Stimulated activated CD8-positive, alpha-beta memory T cell treated with anti-CD3 and anti-CD28 coated beads, Interleukin-15, amount 100 ng/mL, for 1 hour (primary cell): ENCODE measurements at regions not wholly inside any gene's neighbourhood (a gene's known extent, or its start where the extent isn't known, plus 50 kb on each side); places are given as distances from the start of the nearest gene placed in this dataset.
"Not testable (repeated sequence)": the region's sequence is repeated elsewhere in the genome, so short reads cannot be mapped to it uniquely, and the experiment has no call there.

Experiments
- DNase-seq: peaks from one replicate; pipeline ENCODE4 v3.0.0-alpha.2; 2020; ENCODE audit warnings: low read depth

DNA sequence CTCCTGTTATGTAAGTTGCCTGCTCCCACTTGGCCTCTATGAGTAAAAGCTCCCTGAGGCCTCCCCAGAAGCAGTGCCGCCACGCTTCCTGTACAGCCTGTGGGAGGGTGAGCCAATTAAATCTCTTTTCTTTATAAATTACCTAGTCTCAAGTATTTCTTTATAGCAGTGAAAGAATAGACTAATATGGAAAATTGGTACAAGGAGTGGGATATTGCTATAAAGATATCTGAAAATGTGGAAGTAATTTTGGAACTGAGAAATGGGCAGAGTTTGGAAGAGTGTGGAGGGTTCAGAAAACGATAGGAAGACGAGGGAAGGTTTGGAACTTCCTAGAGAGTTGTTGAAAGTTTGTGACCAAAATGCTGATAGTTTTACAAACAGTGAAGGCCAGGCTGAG lies 572.3 kb downstream of the MATN1 start:
- no peak for DNase-seq

DNA sequence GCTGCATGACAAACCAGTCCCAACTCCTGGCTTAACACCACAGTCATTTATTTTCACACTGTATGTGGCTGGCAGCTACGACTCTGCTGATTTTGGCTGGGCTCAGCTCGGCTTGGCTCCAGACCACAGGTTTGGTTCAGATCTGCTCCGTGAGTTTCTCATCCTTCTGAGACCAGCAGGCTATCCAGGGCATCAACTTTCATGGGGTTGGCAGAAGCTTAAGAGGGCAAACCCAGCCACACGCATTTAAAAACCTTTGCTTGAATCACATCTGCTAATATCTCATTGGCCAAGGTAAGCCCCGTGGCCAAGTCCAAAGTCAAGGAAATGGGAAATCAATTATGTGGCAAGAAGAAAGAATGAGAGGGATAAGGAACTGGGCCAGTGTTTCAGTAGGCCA lies 574.2 kb downstream of the MATN1 start:
- DNase-seq = no peak

DNA sequence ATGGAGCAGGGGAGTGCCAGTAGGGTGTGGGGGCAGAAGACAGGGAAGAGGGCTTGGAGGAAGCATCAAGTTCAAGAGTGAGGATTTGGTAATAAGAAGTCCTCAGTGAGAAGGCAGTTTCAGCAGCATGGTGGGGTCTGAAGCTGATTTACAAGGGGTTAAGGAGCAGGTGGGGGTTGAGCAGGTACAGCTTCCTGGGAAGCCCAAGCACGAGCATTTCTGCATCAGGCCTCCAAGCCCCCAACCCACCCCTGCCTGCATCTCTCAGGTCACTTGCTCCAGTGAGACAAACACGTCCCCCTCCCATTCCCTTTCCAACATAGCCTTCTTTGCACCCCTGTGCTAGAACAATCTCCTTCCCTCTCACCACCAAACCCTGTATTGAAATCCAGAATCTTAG lies 574.7 kb downstream of the MATN1 start:
- DNase-seq = no peak

DNA sequence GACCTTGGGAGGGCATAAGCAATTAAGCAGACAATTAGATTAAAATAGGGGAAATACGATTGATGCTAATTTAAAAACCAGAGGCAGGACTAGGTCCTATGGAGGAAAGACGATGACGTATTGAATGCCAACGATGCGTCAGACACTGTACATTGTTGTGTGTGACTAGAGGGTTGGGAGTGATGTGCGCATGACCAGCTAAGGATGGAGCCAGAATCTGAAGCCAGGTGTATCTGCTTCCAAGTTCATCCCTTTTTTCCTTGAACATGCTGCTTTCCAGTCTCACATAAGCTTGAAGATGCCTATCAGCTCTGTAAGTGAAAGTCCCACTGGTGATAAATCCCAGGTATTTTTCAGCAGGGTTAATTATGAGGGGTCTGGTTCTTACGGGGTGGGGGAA lies 576.2 kb downstream of the MATN1 start:
- no peak for DNase-seq

DNA sequence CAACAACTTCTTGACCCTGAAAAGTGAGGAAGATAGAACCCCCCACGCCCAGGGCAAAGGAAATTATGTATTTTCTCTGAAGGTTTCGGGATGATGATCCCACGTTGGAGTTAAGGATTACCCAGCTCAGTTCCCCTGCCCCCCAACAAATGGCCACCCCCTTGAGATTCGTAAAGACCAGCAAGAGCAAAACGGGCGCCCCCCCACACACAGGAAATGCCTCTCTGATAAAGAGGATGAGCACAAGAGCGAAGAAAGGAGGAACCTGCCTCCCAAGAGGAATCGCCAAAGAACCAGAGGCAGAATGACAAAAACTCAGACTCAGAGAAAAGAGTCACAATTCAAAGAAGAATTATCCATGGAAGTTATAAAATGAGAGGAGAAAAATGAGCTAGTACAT lies 576.9 kb downstream of the MATN1 start:
- no peak for DNase-seq

DNA sequence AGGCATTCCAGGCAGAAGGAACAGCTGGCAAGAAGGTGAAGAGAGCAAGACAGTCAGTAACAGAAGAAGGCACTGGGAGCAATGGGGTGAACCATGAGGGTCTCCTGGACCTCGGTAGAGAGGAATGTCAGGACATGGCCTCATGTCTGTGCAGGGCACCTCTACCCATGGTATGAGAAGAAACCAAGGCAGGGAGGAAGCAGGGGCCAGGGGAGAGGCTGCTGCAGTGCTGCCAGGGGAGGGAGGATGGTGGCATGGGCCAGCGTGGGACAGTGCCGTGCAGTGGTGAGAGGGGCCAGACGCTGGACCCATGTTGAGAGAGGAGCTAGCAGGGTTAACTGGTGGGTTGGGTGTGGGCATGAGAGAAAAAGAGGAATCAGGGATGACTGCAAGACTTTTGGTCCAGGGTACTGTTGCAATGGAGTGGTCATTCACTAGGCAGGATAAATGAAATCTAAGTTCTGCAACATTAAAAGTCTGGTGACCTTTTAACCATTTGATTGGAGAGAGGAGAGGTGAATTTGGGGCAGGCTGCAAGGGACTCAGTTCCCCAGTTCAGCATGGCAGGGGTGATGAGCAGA lies 577.6 kb downstream of the MATN1 start:
- DNase-seq = no peak

DNA sequence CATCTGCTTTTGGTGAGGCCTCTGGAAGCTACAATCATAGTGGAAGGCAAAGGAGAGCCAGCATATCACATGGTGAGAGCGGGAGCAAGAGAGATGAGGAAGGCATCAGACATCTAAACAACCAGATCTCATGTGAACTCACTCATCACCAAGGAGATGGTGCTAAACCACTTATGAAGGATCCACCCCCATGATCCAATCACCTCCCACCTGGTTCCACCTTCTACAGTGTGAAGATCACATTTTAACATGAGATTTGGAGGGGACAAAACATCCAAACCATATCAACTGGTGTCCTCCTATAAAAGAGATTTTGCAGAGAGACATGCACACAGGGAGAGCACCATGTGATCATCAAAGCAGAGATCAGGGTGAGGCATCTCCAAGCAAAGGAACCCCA lies 578.6 kb downstream of the MATN1 start:
- DNase-seq = no peak

DNA sequence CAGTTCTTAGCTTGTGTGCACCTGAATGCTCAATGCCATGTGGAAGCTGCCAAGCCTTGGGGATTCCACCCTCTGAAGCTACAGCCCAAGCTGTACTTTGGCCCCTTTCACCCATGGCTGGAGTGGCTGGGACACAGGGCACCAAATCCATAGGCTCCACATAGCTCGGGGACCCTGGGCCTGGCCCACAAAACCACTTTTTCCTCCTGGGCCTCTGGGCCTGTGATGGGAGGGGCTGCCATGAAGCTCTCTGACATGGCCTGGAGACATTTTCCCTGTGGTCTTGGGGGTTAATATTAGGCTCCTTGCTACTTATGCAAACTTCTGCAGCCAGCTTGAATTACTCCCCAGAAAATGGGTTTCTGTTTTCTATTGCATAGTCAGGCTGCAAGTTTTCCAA lies 579.9 kb downstream of the MATN1 start:
- DNase-seq = no peak

DNA sequence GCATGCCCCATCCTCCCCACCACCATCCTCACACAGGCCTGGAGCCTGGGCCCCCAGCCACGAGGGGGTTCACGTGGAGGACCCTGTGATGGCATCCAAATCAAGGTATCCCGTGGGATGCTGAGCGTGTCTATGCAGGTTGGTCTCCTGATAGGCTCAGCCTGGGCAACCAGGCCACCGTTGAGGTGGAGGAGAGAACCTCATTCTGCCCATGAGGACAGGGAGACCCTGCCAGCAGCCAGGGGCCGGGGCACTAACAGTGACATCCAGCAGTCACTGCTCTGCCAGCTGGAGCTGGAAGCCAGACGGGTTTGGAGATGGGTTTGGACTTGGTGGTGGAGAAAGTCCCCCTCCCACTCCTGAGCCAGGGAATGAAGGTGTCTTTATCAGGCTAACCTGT lies 582.8 kb downstream of the MATN1 start:
- no peak for DNase-seq

DNA sequence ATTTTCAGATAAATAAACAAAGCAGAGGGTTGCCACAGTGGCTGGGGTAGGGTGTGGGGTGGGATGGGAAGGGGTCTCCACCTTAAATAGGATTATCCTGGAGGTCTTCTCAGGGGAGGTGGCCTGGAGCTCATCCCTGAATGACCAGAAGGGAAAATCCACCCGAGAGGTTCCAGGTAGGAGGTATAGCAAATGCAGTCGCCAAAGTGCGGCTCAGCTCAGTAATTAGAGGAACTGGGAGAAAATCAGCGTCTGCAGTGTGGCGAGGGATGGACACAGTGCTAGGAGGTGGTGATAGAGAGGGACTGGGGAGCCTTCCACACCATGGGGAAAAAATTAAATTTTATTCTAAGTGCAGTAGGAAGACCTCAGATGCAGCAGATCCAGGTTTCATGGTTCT lies 584.5 kb downstream of the MATN1 start:
- no peak for DNase-seq

DNA sequence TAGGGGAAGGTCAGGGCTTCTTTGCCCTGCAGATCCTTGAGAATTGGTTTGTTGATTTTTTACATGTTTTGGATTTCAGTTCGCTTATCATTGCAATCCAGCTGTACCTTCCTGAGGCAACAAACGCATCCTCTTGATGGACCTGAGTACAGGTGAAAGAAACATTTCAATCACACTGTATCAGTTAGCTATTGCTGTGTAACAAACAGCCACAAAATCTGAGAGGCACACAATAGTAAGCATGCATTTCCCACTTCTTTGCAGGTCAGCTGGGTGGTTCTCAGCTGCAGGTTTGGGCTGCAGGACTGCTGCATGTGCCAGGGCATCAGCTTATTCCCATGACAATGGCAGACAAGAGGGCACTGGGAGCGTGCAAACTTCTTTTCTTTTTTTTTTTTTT lies 586.4 kb downstream of the MATN1 start:
- DNase-seq = no peak

DNA sequence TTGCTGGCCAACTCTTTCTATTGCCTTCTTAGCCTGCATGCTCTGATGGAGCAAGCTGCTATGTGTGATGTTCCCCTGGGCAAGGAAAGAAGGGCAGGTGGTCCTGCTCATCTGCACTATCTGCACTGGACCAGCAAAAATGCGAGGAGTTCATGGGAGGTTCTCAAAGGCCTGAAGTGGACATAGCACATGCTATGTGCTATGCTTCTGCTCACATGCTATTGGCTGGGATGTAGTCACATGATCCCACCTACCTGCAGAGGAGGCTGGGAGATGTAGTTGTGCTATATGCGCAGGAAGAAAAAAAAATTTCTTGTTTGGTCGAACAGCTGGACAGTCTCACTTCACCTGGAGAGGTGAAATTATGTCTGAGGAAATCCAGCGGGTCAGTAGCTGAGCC lies 587.7 kb downstream of the MATN1 start:
- DNase-seq = no peak

DNA sequence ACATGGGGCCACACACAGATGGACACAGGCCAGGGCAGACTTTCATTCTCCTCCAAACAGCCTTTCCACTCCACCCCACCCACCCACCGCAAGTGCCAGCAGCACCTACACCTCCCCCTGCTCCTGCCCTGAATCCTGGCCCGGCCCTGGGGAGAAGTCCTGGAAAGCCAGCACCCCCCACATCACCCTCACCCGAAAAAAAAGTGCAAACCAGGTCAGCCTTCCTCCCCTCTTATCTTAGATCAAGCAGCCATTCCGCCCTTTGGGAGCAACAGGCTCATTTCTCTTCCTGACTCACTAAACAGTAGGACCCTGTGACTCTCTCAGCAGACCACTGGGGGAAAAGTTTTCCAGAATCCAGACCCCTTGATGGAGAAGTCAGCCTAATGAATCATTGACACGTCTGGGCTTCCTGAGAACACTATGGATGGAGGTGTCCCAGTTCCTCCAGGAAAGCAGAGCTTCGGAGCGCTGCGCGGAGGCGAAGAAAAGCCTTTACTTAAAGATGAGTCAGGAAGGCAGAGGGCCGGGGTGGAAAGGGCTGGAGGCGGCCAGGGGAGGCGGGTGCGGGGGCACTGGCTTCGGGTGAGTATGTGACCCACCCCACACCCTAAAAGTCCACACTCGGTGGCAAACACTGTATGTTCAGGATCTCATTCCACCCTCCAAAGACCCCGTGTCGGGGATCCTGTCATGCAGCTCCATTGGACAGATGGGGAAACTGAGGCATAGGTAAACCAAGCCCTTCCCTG lies 588.7 kb downstream of the MATN1 start:
- DNase-seq = no peak

DNA sequence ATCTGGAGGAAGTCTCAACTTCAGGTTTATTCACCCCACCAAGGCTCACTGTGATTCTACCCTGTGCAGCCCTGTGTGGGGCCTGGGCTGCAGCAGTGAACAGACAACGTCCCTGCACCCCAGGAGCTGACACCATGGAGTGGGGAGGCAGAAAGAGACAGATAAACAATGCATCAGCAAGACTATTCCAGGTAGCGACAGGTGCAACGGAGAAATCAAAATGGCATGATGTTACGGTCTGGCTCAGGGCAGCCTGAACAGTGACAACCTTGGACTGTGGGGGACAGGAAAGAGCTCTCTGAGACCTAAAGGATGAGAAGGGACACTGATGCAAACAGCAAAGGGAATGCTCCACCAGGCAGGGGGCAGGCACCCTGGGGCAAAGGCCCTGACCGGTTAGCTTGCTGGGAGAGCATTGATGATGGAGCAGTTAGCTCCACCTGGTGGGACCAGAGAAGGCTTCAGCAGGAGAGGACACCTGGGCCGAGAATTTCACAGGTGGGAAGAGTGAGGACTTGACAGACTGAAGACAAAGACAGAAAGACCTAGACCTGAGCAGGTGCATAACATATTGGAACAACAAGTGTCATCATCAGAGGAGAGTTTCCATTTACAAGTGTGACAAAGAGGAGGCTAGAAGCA lies 589.9 kb downstream of the MATN1 start:
- DNase-seq = no peak

DNA sequence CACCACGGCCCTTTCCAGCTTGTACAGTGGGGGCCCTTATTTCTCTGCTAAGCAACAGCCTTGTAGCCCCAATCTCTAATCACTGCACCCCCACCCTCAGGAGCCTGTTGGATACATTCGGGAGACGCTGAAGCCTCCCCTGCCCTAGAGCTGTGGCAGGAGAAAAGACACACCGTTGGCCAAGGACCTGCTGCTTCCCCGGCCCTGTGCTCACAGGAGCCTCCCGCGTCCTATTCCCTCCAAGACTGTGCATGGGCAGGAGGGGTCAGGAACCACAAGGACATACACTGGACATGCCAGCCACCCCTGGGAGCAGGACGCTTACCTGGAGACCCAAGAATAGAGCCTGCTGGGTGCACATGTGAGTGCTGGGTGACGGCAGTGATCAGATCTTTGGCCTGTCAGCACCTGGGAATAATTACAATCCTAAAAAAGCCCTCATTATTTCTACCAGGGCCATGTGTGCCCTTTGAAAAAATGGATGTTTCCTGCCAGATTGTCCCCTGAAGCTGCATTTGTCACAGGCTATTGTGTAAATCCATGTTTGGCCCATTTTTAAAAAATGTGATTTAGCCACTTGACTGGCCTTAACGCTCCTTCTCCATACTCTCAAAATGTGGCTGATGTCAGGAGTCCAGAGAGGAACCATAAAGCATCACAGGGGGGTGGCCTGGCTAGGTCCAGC lies 590.6 kb downstream of the MATN1 start:
- DNase-seq = no peak

DNA sequence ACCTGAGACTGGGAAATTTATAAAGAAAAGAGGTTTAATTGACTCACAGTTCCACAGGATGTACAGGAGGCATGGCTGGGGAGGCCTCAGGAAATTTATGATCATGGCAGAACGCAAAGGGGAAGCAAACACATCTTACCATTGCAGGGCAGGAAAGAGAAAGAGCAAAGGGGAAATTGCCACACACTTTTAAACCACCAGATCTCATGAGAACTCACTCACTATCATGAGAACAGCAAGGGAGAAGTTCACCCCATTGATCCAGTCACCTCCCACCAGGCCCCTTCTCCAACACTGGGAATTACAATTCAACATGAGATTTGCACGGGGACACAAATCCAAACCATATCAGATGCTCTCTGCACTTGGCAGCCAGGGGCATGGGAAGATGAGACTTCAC lies 592.8 kb downstream of the MATN1 start:
- DNase-seq = not testable (repeated sequence)

DNA sequence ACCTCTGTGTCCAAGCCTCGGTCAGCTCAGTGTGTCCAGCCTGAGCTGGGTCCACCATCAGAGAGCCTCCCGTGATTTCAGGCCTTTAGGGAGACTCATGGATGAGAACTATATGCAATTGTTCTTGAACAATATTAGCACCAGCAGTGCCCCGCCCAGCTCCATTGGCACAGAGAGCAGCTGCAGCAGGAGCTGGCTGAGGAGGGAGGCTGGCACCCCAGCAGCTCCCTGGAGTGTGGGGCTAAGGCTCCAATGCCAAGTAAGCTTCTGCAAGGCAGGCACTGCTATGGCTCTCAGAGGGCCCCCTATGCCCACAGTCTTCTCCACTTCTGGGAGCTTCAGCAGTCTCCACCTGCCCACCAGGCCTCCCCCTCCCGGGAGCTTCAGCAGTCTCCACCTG lies 593.3 kb downstream of the MATN1 start:
- no peak for DNase-seq

DNA sequence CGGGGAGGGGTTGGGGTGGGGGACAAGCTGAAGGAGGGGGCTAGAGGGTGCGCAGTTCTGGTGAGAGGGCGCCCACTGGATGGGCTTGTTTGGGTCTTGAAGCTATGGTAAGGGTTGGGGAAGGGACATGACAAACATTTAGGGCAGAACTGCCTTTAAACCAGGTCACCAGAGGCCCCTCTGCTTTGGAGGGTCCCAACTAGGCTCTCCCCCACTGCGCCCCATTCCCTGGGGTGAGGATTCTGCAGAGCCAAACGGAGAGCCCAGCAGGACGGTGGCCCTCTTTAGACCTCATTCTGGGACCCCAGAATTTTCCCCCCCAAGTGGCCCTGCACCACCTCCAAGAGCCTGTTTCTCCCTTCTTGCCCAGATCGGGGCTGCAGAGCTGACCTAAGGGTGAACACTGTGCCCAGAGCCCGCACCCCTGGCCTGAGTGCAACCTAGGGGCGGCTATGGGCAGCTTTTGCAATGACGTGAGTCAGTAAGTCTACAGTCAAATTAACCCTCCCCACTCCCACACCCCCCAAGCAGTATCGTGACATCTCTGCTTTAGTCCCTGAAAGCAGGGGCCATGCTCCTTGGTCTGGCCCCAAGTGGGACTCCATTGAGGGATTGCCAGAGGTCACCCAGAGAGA lies 593.8 kb downstream of the MATN1 start:
- no peak for DNase-seq

DNA sequence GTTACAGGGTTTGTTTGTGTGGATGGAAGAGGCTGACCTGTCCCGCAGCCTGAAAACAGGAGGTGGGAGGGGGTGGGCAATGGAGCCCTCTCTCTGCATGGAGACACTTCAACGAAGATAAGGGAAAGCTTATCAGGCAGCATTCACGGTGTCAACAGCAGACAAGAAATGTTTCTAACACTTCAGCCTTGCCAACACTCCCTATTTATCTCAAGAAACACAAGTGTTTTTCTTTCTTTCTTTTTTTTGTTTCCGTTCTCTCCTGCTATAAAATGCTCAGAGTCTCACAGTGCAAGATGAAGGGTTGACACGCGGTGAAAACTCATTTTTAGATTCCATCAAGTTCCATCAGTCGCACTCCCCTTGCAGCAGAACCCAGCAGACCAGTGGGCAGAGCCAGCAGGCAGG lies 594.4 kb downstream of the MATN1 start:
- no peak for DNase-seq

DNA sequence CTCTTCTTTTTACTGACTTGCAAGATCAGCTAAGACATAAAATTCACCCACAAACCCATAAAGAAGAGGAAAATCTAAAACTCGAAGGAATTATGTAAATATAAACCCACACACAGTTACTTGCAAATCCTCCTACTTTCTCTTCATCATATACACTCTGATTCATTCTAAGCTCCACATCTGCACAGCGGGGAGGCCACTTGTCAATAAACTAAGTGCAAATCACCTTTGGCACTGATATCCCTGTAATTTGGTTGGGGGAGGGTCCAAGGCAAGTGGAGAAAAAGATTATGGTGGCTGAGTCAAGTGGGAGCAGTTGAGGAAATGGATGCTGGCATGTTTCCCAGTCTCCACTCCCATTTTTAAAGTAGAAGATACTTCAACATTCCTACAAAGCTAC lies 596.5 kb downstream of the MATN1 start:
- no peak for DNase-seq

DNA sequence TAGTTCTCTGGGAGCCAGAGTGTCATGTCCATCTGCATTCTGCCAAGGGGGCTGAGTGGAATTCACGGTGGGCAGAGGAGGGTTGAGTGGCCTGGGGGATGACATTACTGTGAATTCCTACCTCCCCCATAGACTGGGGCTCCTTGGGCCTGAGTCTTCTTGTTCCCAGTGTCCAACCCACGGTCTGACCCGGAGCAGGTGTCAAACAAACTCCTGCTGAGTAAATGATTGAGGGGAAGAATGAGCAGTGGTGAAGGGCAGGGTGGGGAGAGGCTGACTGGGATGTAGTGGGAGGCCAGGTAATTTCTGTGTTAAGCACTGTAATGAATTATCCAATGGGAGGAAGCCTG lies 597.6 kb downstream of the MATN1 start:
- no peak for DNase-seq

DNA sequence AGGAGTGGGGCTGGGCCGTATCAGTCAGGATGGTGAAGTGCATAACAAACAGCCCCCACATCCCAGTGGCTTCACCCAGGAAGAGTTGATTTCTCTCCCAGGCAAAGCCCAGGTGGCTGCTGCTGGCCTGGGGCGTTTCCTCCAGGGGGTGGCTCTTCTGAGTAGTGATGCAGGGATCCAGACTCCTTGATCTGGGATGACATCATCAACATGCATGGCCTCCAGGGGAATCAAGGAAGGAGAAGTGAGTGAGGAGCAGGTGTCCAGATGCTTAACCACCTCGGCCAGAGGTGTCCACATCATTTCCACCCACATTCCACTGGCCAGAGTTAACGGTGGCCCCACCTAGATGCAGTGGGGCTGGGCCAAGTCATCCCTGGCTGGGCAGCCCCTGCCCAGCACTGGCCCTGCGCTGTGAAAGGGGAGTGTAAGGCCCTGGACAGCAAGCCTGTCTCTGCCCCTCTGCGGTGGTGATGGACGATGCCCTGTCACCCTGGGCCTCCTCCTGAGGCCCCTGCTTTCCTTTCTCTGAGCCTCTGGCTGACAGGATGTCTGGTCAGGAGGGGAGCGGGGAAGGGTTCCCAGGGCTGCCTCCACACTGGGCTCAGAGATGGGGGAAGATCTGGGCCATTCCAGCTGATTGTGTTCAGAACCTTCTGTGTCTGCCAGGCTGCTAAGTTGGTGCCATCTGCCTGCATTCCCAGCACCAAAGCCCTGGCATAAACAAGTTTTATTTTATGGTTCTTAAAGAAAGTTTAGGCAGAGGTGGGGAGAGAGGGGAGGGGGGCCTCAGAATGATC lies 598.2 kb downstream of the MATN1 start:
- DNase-seq = no peak
